ENCODE measurements at regions not wholly inside any gene's neighbourhood (a gene's known extent, or its start where the extent isn't known, plus 50 kb on each side); places are given as distances from the start of the nearest gene placed in this dataset.

DNA sequence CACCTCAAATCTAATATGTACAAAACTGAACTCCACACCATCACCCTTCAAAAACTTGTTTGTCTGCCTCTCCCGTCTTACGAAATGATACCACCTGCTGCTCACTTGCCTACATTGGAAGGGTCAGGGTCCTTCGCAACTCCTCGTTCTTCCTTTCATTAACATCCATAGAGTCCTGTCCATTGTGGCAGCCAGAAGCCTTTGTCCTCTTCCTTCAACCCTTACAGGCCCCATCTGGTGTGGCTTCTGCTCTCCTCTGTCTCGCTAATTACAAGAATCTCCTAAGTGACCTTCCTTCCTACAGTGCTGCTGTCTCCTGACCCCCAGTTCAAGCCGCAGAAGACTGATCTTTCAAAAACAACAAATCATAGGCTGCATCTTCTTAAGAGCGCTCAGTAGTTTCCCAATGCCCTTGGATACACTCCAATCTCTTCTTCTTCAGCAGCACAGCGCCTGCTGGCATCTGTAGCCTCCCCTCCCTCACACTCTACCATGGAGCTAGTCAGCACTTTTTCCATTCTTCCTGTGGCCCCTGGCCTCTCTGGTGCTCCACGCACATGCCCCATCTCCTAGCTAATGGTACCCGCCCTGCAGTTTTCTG lies 382.7 kb downstream of the LIG4 start:
- CTCF ChIA-PET = no interaction called here
- POLR2A ChIA-PET = no interaction called here

DNA sequence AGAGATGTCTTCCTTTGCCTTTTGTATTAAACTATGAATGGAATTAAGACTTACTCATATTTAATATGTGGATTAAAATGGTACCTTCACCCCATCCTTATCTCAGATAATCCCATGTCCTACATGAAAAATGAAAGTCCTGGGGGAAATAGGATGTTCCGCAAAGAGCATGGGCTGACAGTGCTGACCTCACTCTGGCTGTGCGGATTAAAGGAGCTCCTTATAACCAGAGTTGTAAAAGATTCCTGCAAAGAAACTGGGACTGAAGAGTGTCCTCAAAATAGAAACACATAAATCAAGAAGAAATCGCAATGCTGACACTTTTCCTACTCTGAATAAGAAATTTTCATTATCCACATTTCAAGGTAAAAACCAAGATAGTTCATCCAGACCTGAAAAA lies 384.5 kb downstream of the LIG4 start:
- CTCF ChIA-PET = no interaction called here

DNA sequence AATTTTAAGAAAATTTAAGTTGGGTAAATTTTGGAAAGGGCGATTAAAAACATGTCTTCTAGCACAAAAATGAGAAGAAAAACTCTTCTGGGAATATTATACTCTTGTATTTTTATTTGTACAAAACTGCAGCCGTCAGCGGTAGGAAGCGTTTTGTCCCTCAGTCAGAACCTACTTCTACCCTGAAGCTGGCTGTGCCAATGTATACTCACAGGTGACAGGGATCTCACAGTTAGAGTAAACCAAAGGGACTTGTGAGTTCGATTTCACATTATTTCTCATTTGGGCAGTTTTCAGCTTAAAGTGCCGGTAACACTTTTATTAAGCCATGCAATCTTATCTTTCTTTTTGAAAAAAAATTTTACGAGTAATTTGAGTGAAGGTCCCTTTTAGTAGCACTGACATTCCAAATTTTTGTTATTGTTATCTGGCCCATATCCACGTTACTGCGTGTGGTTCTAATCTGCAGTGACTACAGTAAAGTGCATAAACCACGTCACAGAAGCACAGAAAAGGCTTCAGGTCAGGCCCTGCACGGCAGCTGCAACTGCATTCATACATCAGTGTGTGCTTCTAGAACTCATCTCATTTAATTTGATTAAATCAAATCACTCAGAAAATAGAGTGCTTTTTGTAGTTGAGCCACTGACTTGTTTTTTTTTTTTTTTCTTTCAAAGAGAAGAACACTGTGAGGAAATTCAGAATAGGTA lies 387.3 kb downstream of the LIG4 start:
- POLR2A ChIA-PET = no interaction called here
- CTCF ChIA-PET = no interaction called here

More for the DNA sequence above, 384.5 kb downstream of the LIG4 start:
- POLR2A ChIA-PET = no interaction called here

DNA sequence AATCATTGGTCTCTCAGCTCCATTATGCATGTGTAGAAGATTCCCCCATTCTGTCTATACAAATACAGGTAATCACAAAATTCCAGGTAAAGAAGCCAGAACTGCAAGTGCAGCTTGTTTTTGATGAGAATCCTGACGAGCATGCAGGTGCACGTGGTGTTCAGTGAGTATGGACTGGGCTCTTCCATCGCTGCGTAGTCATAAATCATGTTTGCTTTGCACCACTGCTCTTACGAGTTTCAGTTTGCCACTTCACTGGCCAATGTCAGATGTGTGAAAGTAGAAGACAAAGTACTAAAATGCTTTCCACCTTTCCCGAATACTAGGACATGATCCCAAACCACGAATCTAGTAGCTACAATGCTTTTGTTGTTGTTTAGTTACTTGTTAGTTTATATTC lies 390.7 kb downstream of the LIG4 start:
- CTCF ChIA-PET = no interaction called here

DNA sequence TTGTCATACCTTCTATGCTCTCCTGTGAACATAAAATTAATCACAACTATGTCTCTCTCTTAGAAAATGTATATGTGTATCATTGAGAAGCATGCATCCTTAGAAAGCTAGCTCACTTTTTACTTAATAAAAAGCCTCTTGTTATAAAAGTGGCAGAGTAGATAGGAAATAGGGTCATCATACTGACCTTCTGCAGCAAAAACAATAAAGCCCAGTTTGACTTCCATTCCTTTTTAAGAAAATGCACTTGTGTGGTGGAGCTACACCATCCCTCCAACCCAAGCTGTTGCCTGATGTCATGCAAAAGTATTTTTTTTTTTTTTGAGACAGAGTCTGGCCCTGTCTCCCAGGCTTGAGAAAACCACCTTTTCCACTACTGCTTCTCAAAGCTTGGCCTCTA lies 393.3 kb downstream of the LIG4 start:
- ChIA-PET POLR2A (no interaction called here), CTCF (no interaction called here)

More for the DNA sequence above, 390.7 kb downstream of the LIG4 start:
- POLR2A ChIA-PET = no interaction called here

DNA sequence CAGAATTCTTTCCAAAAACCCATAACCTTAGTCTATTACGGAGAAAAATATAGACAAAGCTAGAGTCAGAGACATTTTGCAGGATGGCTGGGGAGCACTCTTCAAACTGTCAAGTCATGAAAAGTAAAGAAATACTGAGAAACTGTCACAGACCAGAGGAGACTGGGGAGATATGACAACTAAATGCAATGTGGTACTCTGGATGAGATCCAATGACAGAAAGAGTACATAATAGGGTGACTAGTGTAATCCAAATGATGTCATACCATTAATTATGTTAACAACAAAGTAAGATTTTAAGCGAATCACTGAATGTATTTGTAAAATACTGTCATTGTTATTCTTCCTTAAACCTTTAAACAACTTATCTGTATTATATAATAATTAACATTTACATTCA lies 393.8 kb downstream of the LIG4 start:
- POLR2A ChIA-PET = no interaction called here

DNA sequence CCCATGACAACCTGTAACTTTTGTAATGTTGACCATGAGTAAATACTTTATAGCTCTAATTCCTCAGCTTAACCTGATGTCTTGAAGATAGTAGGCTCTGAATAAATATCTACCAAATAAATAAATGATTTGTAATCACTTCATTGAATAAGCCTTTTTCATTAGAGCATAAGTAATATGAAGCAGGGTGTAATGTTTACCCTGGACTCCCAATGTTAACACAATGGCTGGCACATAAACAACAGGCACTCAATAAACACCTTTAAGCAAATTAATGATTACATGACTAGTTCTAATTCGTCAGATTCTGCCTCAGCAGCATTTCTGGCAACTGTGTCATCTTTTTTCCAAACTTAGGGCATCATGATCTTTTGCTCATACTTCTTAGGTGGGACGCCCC lies 396.3 kb downstream of the LIG4 start:
- POLR2A ChIA-PET = no interaction called here
- CTCF ChIA-PET = no interaction called here

More for the DNA sequence above, 393.8 kb downstream of the LIG4 start:
- CTCF ChIA-PET = no interaction called here

DNA sequence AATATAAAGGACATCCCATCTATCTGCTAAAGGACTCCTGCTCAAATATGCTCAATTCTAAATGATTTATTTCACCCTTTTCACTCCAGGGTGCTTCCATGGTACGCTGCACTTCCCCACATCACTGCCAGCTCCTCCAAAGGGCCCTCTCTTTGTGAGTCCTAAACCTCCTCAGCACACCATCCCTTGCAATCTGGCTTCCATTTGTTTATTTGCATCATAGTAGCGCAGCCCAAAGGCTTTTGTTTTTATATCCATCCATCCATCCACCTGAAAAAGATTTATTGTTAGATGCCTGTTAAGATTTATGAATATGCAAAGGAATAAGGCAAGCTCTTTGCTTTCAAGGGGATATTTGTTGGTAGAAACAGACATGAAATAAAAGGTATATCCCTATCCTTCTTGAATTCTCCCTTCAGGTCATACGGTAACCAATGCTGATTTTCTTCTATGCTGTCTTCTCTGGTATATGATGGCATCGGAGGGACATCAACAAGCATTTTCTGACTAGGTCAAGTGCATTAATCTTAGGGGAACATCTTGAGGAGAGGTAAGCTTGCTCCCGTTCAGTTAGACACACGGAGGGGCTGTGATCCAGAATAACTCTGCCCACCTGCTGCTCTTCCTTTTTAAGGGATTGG lies 397.6 kb downstream of the LIG4 start:
- ChIA-PET CTCF (no interaction called here), POLR2A (no interaction called here)

DNA sequence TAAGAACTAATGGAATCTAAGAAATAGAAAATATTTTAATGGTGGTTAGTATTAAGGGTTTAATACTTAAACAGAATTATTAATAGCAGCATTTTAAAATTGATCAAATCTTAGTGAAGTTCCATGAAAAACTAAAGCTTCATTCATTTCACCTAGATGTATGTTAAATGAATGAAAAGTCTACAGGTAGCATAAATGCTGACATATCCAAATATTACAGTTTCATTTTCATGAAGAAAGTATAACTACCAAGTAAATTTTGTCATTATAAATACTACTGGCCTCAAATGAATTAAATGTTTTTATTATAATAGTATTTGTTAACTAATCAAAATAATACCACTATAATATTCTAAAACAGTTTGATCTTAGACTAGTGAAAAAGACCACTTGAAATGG lies 403.3 kb downstream of the LIG4 start:
- CTCF ChIA-PET = no interaction called here

DNA sequence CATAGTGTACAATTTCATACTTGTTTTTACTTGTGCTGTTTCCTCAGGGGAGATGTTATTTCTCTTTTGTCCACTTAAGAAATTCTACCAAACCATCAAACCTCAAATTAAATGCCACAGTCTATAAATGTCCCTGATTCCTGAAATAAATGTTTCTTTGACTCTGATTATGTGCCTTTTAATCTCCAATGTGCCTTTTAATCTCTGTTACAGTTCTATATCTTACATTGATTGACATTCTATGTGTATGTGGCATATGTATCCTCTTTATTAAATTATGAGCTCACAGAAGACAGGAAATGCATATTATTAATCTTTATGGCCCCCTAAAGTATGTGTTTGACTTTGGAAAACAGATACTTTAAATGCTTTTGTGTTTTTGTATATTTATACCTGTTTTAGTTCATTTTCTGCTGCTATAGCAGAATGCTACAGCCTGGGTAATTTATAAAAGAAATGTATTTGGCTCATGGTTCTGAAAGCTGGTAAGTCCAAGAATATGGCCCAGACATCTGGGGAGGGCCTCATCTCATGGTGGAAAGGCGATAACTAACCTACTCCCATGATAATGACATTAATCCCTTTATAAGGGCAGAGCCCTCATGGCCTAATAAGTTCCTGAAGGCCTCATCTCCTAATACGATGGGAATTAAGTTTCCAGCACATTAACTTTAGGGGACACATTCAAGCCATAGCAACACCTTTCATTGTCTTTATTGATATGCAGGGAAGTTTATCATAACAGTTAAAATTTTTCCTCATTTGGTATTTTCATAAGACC lies 403.9 kb downstream of the LIG4 start:
- POLR2A ChIA-PET = no interaction called here
- CTCF ChIA-PET = interaction anchor here (0.6 kb wide), 1 partner anchor 71 kb away, joined by 3 read pairs; no protein-coding TSS in a partner anchor

More for the DNA sequence above, 403.3 kb downstream of the LIG4 start:
- POLR2A ChIA-PET = no interaction called here

DNA sequence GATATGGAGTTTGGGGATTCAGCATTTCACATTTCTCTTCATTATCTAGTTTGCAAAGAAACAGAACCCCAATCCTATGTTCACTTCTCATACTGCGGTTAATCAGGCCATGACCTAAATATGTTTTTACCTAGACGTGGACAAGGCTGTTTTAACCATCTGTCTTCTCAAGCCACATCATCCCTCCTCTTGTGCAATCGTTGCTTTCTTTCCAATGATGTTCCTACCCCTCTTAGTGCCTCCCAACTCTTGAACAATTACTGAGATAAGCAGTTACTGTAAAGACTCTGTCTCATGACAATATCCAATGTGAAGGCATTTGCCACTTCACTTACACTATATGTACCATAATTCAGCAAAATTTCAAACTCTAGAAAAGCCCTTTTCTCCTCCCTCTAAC lies 406.2 kb downstream of the LIG4 start:
- ChIA-PET CTCF (no interaction called here), POLR2A (no interaction called here)

DNA sequence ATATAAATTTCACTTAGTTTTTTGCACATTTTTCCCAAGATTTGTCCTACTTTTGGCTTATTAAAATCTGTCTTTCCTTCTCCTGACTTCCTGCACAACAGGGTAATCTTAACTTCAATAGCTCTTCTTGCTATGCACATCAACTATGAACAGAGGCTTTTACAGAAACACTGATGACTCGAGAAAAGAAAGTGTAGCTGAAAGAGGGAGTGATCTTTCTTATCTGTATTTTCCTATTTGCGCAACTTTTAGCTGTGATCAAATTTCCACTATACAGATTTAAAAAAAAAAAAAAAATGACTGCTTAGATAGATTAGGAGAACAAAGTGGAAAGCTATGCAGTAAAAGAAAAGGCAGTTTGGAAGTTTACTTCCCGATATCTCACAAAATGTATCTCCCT lies 406.9 kb downstream of the LIG4 start:
- ChIA-PET POLR2A (no interaction called here), CTCF (no interaction called here)

DNA sequence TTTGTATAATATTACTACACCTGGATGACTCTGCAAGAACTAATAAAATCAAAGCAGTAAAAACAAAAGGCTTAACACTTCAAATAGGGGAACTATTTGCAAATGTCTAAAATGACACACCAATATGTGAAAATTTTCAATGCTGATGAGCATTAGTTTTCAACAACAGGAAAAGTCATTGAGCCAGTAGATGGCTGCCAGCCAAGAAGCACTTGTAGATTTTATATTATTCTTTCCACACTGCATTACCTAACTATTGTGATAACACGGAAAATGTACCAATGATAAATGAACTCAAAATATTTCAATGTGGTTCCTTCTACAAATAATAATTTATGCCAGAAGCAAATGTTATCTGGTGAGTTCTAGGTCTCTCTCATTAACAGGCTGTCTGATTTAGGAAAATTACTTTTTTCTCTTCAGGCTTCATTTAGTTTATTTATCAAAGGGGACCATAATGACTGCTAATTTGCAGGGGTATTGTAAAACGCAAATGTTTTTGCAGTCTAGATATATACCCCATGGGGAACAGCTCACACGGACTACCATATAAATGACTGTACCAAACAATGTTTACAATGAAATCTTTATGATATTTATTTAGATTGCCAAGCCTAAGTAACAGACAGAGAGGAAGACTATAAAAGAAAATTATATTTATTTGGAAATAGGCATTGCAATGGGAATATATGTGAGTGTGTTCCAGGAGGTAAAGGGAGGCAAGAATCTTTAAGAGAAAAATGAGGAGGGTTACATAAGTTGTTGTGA lies 407.8 kb downstream of the LIG4 start:
- POLR2A ChIA-PET = no interaction called here
- CTCF ChIA-PET = no interaction called here

DNA sequence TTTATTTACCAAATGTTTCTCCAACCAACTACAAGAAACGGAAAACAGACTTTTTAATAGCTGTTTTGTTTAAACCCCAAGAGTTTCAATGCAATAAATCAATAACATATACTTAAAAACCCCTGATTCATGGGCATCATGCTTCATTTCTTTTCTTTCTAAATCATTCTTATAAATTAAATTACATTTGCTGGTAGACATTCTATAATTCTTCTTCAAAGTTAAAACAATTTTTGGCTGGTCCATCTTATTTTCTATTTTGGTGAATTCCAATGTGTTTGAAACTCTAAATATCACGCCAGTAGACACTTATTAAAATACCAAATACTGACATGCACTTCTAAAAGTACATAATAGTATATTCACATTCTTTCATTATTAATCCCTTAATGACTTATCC lies 408.6 kb downstream of the LIG4 start:
- ChIA-PET CTCF (no interaction called here), POLR2A (no interaction called here)

DNA sequence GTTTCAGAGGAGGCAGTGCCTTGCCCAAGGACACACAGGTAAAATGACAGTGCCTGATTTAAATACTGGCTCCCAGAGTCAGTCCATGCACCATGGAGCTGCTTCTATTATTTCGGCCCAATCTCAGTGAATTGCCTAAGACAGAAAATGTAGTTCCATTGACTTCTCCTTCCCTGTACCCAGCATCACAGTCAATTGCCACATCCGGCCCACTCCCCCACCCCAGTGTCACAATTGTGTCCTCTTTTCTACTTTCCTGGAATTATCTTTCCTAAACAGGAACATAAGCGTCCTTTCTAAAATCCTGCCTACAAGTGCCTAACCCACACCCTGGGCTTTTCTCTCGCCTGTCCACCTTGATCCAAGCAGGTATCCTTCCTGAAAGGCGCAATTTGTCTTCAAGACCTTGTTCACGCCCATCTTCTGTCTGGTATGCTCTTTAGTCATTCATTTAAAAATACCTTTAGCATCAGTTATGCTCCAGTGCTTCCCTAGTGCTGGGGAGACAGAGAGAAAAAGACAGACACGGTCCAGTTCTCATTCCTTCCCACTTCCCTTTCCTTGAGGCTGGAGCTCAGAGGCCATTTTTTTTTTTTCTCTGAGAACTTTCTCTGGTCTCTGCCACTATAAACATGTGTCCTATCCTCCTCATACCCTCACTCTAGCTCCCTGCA lies 411.4 kb downstream of the LIG4 start:
- POLR2A ChIA-PET = no interaction called here
- CTCF ChIA-PET = no interaction called here

DNA sequence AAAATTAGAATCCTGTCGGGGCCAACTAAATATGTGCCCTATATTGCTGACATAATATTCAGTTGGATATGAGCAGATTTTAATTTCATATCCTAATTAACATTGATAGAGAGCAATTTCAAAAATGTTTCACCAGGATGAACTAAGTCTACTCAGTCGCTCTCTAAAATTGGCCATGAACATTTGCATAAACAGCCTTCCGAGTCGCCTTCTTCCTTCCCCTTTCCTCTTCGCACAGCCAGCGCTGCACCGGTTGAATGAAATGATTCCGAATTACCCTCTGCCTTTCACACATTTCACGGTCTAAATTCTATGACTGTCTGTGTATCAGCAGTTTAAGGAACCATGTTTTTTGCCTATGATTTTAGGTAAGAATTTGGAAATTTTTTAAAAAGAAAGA lies 413.7 kb downstream of the LIG4 start:
- ChIA-PET POLR2A (no interaction called here), CTCF (no interaction called here)

DNA sequence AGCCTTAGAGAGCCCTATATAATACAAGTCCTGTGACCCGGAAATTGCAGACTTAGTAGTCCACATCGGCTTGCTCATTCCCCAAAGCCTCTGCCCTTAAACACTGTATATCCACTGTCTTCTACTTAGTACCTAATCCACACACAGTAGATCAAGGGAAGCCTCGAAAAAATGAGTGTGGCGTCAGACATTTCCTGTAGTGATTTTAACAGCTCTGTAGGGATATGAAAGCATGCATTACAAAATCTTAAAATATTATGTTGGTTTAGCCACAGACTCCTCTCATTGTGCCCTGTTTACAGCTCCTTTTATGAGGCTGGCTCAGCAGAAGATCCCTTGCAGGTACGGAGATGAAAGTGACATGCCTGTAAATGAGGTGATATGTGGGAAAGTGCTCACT lies 416.3 kb downstream of the LIG4 start:
- CTCF ChIA-PET = no interaction called here

DNA sequence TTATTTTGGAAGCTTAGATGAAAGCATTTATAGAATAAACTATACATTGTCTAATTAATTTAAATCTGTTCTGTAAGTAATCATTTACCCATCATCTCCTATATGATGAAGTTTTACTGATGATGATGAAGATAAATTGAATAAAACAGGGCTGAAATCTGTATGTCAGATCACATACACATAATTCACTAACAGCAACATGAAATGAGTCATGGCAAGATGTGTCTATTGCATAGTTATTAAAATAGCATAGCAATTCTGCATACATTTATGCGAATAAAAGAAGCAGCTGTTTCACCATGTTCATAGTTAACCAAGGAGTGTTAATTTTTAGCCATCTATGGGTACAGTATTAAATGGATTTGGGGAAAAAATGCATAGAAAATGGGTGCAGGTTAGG lies 424.9 kb downstream of the LIG4 start:
- CTCF ChIA-PET = no interaction called here
- POLR2A ChIA-PET = no interaction called here

More for the DNA sequence above, 416.3 kb downstream of the LIG4 start:
- POLR2A ChIA-PET = no interaction called here

DNA sequence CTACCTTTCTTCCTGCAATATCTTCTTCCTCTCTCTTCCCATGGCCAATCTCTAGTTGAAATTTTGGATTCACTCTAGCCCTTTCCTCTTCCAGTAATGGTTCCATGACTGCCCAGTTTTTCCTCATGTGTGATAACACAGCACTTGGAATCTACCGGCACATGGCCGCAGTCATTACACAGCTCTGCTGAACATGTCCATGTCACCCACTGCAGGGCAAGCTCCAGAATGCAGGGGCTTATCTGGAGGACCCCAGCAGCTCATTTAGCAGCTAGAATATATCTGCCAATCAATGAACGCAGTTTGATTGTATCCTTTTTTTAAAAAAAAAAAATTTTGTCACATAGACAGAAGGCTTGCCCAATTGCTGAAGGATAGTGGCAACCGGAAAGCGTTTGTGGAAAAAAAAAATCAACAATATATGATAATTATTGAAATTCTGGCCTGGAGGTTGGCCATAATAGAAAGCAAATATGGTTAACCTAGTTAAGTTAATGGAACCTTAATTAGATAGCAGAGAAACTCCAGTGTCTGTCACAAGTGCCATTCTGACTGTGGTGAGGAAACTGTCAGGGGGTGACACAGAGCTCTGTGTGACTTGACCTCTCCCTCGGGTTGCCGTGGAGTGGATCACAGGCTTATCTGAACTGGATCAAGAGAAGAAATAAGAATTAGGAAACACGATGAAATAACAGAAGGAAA lies 426.7 kb downstream of the LIG4 start:
- ChIA-PET POLR2A (no interaction called here), CTCF (no interaction called here)
